ENCODE measurements at regions not wholly inside any gene's neighbourhood (a gene's known extent, or its start where the extent isn't known, plus 50 kb on each side); places are given as distances from the start of the nearest gene placed in this dataset.
"Not testable (repeated sequence)": the region's sequence is repeated elsewhere in the genome, so short reads cannot be mapped to it uniquely, and the experiment has no call there.

GRCh38 chr12:23380419-23381100 is 568.9 kb downstream of the SOX5 start:
- DNase-seq, result no peak

GRCh38 chr12:23388898-23389297 is 560.6 kb downstream of the SOX5 start:
- DNase-seq, result not testable (repeated sequence)

- not testable (repeated sequence) for DNase-seq
Measured at GRCh38 chr12:23389315-23389714, 560.2 kb downstream of the SOX5 start.

GRCh38 chr12:23399402-23399933 is 550.0 kb downstream of the SOX5 start:
- DNase-seq, result no peak

GRCh38 chr12:23415180-23415579 is 534.3 kb downstream of the SOX5 start:
- DNase-seq, result no peak

GRCh38 chr12:23421556-23421955 is 527.9 kb downstream of the SOX5 start:
- DNase-seq, result no peak

DNA sequence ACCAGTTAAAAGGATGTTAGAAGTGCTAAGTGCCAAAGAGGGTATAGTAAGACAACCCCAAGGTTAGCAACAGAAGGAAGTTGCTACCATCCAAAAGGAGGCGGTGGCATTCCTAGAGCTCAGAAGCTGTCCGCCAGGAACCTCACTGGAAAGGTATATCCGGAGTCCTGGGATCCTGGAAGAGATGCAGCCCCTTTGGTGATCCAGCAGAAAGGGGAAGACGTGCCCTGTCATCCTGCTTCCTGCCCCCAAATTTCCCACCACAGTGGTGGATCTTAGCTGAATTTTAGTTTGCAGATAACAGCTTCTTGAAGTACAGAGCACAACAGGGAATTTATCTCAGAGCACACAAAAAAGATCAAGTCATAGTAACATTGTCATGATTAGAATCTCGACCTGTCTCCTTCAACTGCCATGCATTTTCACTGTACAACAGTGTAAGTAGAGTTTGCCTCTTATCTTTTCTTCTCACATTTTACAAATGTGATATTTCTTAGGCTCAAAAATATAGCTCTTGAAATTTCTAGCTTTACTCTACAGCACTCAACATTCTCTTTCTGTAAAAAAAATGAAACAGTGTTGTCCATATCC is 526.3 kb downstream of the SOX5 start:
- DNase-seq, result no peak

- no peak for DNase-seq
Measured at GRCh38 chr12:23423796-23424195, 525.7 kb downstream of the SOX5 start.

DNA sequence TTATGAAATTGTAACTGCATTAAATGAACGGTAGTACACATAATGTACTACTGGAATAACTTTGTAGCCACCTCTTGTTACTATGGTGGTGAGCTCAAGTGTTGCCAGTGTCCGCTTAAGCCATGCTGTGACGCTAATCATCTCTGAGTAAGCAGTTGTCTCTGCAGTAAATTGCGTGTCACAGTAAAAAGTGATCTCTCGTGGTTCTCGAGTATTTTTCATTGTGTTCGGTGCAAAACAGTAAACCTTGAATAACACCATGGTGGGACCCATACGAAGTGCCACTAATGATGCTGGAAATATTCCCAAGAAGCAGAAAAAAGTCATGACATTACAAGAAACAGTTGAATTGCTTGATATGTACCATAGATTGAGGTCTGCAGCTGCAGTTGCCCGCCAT is 524.8 kb downstream of the SOX5 start:
- no peak for DNase-seq

DNA sequence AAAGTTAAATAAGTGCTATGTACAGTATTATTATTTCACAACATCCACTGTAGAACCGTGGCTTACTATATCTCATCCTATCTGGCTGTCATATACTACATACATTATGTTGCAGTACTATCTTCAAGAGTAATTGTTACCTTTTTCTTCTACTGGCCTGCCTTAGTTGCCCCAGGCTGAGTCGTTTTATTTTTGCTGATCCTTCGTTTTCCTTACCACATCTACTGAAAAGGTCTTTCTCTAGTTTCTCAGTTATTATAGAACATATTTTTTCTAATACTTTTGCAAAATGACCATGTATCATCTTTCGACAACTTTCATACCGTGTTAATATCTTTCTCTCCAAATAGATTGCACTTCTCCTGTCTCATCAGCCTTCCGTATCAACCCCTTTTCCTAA is 523.1 kb downstream of the SOX5 start:
- no peak for DNase-seq

DNA sequence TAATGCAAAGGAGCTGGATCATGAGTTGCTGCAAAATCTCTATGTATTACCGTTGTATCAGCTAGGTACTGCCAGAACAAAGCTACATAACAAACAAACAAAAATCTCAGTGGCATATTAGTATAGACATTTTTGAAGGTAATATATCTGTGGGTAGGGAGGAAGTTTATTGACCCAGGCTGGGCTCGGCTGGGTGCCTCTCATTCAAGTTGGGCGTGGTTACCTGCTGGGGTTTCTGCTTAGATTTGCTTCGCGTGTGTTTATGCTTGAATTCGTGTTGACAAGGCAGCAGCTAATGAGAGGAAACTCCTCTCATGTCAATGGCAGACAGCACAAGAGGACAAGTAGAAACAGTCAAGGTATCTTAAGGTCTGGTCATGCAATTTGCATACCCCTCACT is 520.7 kb downstream of the SOX5 start:
- no peak for DNase-seq

GRCh38 chr12:23431006-23431405 is 518.5 kb downstream of the SOX5 start:
- no peak for DNase-seq

DNA sequence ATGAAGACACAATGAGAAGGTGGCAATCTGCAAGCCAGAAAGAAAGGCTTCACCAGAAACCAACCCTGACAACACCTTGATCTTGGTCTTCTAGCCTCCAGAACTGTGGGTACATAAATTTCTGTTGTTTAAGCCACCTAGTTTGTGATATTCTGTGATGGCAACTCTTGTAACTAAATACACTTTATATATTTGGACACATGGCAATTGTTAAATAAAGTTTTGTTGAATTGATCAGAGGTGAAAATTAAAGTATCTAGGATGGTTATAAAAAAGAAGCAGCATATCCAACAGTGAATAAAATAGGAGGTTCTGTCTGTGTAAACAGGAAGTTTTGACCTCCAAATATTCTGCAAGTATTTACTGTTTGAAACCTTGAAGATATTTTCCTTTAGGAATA is 516.3 kb downstream of the SOX5 start:
- no peak for DNase-seq

DNA sequence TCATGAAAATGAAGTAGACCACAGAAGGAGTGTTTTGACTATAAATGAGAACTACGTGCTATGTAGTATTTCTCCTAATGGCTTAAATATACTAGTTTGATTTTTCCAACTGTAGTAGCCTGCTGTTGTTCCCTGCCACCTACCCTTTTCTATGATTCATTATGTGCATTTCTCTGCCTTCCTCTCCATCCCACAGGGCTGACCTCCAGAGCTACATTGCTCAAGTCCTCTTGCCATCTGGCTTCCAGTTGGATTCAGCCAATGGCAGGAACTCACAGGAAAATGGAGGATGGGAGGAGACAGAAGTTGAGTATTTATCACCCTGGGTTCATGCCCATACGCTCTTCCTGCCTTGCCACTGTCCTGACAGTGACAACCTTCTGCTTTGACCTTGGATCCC is 515.3 kb downstream of the SOX5 start:
- DNase-seq, result no peak

DNA sequence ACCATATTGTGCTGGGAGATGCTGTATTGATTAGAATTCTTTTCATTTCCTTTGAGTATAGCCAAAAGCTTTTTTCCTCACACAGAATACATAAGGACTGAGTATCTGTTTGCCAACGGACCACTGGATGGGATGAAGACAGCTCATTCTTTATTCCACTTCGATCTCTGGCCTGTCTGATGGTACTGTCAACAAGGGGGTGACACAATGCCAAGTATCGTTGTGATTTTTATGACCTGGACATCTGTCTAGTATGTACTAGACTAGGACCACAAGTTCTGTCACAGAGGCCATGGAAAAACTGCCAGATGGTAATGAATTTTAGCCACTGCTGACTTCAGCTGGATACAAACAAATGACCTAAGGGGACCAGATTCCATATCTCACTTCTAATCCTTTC is 502.7 kb downstream of the SOX5 start:
- no peak for DNase-seq

- no peak for DNase-seq
Measured at GRCh38 chr12:23450810-23451209, 498.7 kb downstream of the SOX5 start.

GRCh38 chr12:23455283-23455682 is 494.2 kb downstream of the SOX5 start:
- DNase-seq, result no peak

DNA sequence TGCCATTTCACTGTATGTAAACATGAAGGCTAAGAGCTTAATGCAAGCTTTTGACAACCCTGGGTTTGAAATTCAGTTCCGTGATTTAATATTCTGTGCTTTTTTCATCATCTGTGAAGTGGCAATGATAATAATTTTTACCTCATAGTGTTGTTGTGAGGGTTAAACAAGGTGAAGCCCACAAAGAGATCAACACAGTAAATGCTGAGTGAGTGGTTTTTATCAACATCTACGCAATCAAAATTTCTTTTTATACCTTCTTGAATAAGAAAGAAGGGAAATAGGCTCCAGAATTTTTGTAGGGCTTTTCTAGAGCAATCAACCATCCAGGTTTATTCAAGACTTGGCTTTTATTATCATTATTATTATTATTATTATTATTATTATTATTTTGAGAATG is 490.8 kb downstream of the SOX5 start:
- DNase-seq, result no peak

GRCh38 chr12:23462546-23462945 is 486.9 kb downstream of the SOX5 start:
- DNase-seq, result no peak

- no peak for DNase-seq
Measured at GRCh38 chr12:23463172-23463571, 486.3 kb downstream of the SOX5 start.

DNA sequence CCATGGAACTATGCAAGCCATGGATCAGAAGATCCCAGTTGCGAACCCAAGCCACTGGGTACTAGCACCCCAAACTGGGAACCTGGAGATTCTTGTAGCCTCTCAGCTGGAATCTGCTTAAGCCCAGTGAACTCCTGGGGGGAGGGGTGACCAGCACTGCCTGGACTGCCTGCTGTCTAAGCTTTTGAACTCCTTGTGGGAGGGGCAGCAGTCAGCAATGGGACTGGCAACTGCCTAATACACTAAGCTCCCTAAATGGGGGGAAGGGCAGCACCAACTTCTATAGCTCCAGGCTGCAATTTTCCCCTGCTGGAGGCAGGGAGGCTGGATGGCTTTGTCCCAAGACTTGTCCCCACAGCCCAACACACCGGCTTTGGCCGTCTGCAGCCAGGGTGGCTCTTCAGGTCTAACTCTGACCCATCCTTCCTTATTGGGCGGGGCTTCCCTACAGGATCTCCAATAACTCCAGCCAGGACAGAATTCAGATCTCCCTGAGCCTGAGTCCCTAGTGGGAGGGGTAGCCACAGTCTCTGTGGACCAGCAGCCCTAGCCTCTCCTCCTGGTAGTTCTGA is 485.1 kb downstream of the SOX5 start:
- no peak for DNase-seq

GRCh38 chr12:23472329-23472971 is 477.0 kb downstream of the SOX5 start:
- DNase-seq, result no peak

DNA sequence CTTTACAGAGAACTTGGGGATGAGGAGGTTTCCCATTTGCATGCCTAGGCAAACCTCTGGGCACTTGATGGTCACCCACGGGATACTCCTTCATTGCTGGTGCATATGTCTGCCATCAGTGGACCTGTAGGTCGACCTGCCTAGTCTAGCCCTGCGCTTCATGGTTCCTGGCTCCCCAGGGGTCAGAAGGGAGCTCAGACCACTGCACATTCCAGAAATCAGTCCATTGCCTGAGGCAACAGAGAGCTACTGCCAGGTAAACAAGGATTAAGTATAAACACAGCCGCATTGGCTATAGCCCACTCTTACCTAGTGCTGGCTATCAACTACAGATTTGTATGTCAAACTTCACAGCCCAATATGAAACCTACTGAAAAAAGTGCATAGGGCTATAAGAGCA is 476.4 kb downstream of the SOX5 start:
- DNase-seq, result no peak

All from right kidney (tissue), 1 donor.